Bronchial epithelial cell (primary cell): ENCODE measurements at regions not wholly inside any gene's neighbourhood (a gene's known extent, or its start where the extent isn't known, plus 50 kb on each side); places are given as distances from the start of the nearest gene placed in this dataset.

Experiments used
- DNase-seq: peaks from one replicate; pipeline ENCODE4 v3.0.0-alpha.2; 2010; ENCODE audit warnings: low read depth
- FAIRE-seq: peaks from 2 replicates; lab custom pipeline; 2011; peaks lifted over from hg19 to GRCh38; lab: Jason Lieb, UNC
- H3K27me3 ChIP-seq: 2 replicates; pipeline ENCODE4 v1.5.1; 2011; ENCODE audit warnings: low read length; ENCODE audit not compliant: control insufficient read depth, insufficient read depth
- H3K36me3 ChIP-seq: 2 replicates; pipeline ENCODE4 v1.5.1; 2011; ENCODE audit warnings: low read length; ENCODE audit not compliant: control insufficient read depth, insufficient read depth
- H3K4me3 ChIP-seq: 2 replicates; pipeline ENCODE4 v1.5.1; 2011; ENCODE audit warnings: mild to moderate bottlenecking, low read depth, low read length, control low read depth
- CTCF ChIP-seq: IDR thresholded peaks from 2 replicates; pipeline ENCODE4 v1.5.1; 2011; ENCODE audit warnings: mild to moderate bottlenecking, moderate library complexity, low read length, control low read depth, inconsistent platforms; ENCODE audit not compliant: insufficient read depth, severe bottlenecking

- H3K36me3 ChIP-seq = no peaks in the 10 kb centered on the region
- no peak for DNase-seq
- no peak overlapping the region for H3K4me3 ChIP-seq
- no peak for TF ChIP-seq CTCF
- no peaks in the 10 kb centered on the region for H3K27me3 ChIP-seq
- FAIRE-seq = no peak
Measured at GRCh38 chr13:48797127-48797526, 143.4 kb downstream of the CYSLTR2 start.

GRCh38 chr13:48797761-48798160, 144.0 kb downstream of the CYSLTR2 start:
- H3K36me3 ChIP-seq = no peaks in the 10 kb centered on the region
- H3K27me3 ChIP-seq = no peaks in the 10 kb centered on the region
- TF ChIP-seq CTCF = no peak
- H3K4me3 ChIP-seq = no peak overlapping the region
- DNase-seq = no peak
- no peak for FAIRE-seq

GRCh38 chr13:48798180-48798579, 144.5 kb downstream of the CYSLTR2 start:
- Histone ChIP-seq H3K27me3 (no peaks in the 10 kb centered on the region), H3K36me3 (no peaks in the 10 kb centered on the region), H3K4me3 (no peak overlapping the region)
- DNase-seq (no peak), FAIRE-seq (no peak)
- TF ChIP-seq CTCF = no peak

- Histone ChIP-seq H3K27me3 (no peaks in the 10 kb centered on the region), H3K4me3 (no peak overlapping the region), H3K36me3 (no peaks in the 10 kb centered on the region)
- DNase-seq (no peak), FAIRE-seq (no peak)
- no peak for TF ChIP-seq CTCF
Measured at GRCh38 chr13:48801255-48801654, 147.5 kb downstream of the CYSLTR2 start.

- H3K27me3 ChIP-seq = no peaks in the 10 kb centered on the region
- FAIRE-seq = no peak
- no peak for TF ChIP-seq CTCF
- no peak for DNase-seq
- no peak overlapping the region for H3K4me3 ChIP-seq
- H3K36me3 ChIP-seq = no peaks in the 10 kb centered on the region
Measured at GRCh38 chr13:48804821-48805601, 151.3 kb downstream of the CYSLTR2 start.

GRCh38 chr13:48806522-48806921, 152.8 kb downstream of the CYSLTR2 start:
- DNase-seq = no peak
- Histone ChIP-seq H3K27me3 (no peaks in the 10 kb centered on the region), H3K36me3 (no peaks in the 10 kb centered on the region), H3K4me3 (no peak overlapping the region)
- TF ChIP-seq CTCF = no peak
- no peak for FAIRE-seq
